ENCODE measurements at regions not wholly inside any gene's neighbourhood (a gene's known extent, or its start where the extent isn't known, plus 50 kb on each side); places are given as distances from the start of the nearest gene placed in this dataset.

DNA sequence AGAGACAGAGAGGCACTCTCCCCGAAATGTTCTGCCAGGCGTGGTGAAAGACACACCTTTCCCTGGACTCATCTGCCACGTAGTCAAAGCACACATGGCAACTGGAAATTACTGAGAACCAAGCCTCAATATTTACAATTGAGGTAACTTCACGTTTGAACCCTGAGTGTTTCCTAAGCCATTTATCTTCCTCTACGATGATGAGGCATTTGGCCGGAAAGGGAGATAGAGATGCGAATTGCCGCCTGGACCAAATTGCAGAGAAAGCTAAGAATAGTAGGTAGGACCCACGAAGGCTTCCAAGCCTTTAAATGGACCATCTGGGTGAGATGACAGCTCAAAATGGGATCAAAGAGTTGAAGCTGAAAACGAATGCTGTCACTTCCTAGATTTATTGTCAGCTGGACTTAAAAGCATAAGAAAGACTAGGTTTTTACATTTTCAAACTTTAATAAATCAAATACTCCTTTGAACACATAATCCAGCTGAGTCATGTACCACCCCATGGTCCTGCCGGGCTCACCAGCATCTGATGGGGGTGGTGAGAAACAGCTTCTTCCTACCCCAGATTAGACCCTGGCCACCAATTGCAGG, 135.6 kb upstream of the LYZL2 start (continued):
- TF ChIP-seq, protein P1, sequence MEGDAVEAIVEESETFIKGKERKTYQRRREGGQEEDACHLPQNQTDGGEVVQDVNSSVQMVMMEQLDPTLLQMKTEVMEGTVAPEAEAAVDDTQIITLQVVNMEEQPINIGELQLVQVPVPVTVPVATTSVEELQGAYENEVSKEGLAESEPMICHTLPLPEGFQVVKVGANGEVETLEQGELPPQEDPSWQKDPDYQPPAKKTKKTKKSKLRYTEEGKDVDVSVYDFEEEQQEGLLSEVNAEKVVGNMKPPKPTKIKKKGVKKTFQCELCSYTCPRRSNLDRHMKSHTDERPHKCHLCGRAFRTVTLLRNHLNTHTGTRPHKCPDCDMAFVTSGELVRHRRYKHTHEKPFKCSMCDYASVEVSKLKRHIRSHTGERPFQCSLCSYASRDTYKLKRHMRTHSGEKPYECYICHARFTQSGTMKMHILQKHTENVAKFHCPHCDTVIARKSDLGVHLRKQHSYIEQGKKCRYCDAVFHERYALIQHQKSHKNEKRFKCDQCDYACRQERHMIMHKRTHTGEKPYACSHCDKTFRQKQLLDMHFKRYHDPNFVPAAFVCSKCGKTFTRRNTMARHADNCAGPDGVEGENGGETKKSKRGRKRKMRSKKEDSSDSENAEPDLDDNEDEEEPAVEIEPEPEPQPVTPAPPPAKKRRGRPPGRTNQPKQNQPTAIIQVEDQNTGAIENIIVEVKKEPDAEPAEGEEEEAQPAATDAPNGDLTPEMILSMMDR (IDR thresholded peaks at IDR 0.05; ENCODE audit: control extremely low read depth in 1 of 3, insufficient read depth in 1 of 3, low read depth in 1 of 3, low read length in 3 of 3), result no peak
- TF ChIP-seq SIRT6 (IDR thresholded peaks at IDR 0.05; ENCODE audit: low read length) (no peak), CHD2 (IDR thresholded peaks at IDR 0.05; ENCODE audit: low read length) (no peak), SP1 (IDR thresholded peaks at IDR 0.05; ENCODE audit: low read depth, low read length) (no peak), POLR2AphosphoS5 (IDR thresholded peaks at IDR 0.05; ENCODE audit: low read depth, low read length) (no peak)
- TF ChIP-seq, protein P2, sequence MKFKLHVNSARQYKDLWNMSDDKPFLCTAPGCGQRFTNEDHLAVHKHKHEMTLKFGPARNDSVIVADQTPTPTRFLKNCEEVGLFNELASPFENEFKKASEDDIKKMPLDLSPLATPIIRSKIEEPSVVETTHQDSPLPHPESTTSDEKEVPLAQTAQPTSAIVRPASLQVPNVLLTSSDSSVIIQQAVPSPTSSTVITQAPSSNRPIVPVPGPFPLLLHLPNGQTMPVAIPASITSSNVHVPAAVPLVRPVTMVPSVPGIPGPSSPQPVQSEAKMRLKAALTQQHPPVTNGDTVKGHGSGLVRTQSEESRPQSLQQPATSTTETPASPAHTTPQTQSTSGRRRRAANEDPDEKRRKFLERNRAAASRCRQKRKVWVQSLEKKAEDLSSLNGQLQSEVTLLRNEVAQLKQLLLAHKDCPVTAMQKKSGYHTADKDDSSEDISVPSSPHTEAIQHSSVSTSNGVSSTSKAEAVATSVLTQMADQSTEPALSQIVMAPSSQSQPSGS (IDR thresholded peaks at IDR 0.05; ENCODE audit: low read length), result no peak

Measured in H1 (cell line).